Cardiac muscle cell (in vitro differentiated cells and primary cell): ENCODE measurements at regions not wholly inside any gene's neighbourhood (a gene's known extent, or its start where the extent isn't known, plus 50 kb on each side); places are given as distances from the start of the nearest gene placed in this dataset.

Experiments
- DNase-seq, 2 donors: peaks; one replicate each; pipeline versions ENCODE4 v3.0.0 to v3.0.0-alpha.2; 2010 to 2017; ENCODE audit warnings: low read depth in 1 of 2, low spot score in 1 of 2
- H3K27ac ChIP-seq: fragments of 200-600 bp; sonication (generic); 2 replicates; pipeline ENCODE4 v1.5.1; 2016
- H3K27me3 ChIP-seq: fragments of 200-600 bp; sonication (generic); 2 replicates; pipeline ENCODE4 v1.6.0; 2016; ENCODE audit warnings: control low read depth
- H3K36me3 ChIP-seq: fragments of 200-600 bp; sonication (generic); 2 replicates; pipeline ENCODE4 v1.5.1; 2016; ENCODE audit warnings: control low read depth
- H3K4me1 ChIP-seq: fragments of 200-600 bp; sonication (generic); 2 replicates; pipeline ENCODE4 v1.8.1; 2017; ENCODE audit warnings: low read depth, mild to moderate bottlenecking, mixed run types
- H3K4me3 ChIP-seq: fragments of 200-600 bp; sonication (generic); 2 replicates; pipeline ENCODE4 v1.5.1; 2016; ENCODE audit warnings: mild to moderate bottlenecking
- H3K9me3 ChIP-seq: fragments of 200-600 bp; sonication (generic); 2 replicates; pipeline ENCODE4 v1.5.1; 2017; ENCODE audit warnings: low read depth, mild to moderate bottlenecking, control low read depth
- CTCF ChIP-seq: IDR thresholded peaks from 2 replicates; pipeline ENCODE4 v1.5.1; 2012; ENCODE audit warnings: low read depth, mild to moderate bottlenecking, low read length

GRCh38 chr5:38112938-38113337 is 145.4 kb upstream of the EGFLAM start:
- no peak overlapping the region for H3K4me3 ChIP-seq
- no peaks in the 10 kb centered on the region for H3K36me3 ChIP-seq
- H3K4me1 ChIP-seq = peaks cover 10% of the 10 kb centered on the region
- H3K27ac ChIP-seq = no peak overlapping the region
- peak in 1 of 2 donors; percentile 13 for DNase-seq
- TF ChIP-seq CTCF = no peak
- H3K9me3 ChIP-seq = no peaks in the 10 kb centered on the region
- H3K27me3 ChIP-seq = no peaks in the 10 kb centered on the region

- Histone ChIP-seq H3K27ac (no peak overlapping the region), H3K27me3 (no peaks in the 10 kb centered on the region), H3K36me3 (no peaks in the 10 kb centered on the region), H3K4me3 (no peak overlapping the region), H3K9me3 (no peaks in the 10 kb centered on the region), H3K4me1 (peaks cover 10% of the 10 kb centered on the region)
- TF ChIP-seq CTCF = no peak
- no peak for DNase-seq
Observed at GRCh38 chr5:38110130-38110529, 148.2 kb upstream of the EGFLAM start.

DNA sequence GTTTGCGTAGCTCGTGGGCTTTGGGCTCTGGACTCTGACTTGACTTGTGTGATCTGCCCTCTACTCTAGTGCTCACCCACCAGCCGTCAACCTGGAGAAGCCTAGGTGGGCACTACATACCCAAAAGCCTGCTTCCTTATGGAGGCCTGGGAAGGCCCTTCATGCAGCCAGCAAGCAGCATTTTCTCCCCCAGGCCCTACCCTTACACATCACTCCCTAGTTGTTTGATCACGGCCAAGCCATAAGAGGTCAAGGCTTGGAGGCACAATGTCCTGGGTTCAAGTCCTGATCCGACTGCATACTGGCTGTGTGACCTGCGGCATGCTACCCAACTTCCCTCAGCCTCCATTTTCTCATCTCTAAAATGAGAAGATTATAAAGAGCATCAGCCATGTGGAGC is 151.3 kb upstream of the EGFLAM start:
- no peaks in the 10 kb centered on the region for H3K36me3 ChIP-seq
- no peak for TF ChIP-seq CTCF
- no peak overlapping the region for H3K4me3 ChIP-seq
- H3K27me3 ChIP-seq = no peaks in the 10 kb centered on the region
- H3K4me1 ChIP-seq = no peaks in the 10 kb centered on the region
- no peaks in the 10 kb centered on the region for H3K9me3 ChIP-seq
- DNase-seq = no peak
- H3K27ac ChIP-seq = no peak overlapping the region

DNA sequence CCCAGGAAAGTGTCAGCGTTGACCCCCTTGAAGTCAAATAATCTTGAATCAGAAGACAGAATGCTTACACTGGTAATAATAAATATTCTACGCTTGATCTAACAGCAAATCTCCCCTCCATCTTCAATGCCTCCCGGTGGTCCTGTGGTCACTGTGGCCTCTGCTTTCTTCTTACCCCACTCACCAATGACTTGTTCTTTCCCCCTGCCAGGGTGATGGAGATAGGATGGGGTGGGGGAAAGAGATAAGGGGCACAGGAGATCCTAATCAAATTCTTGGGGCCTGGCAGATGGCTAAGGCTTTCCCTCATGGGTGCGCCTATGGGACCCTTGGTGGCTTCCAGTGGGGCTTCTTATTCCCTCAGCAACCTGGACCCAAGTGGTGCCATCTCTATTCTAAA is 152.6 kb upstream of the EGFLAM start:
- Histone ChIP-seq H3K9me3 (no peaks in the 10 kb centered on the region), H3K4me1 (no peaks in the 10 kb centered on the region), H3K36me3 (no peaks in the 10 kb centered on the region), H3K4me3 (no peak overlapping the region), H3K27me3 (no peaks in the 10 kb centered on the region), H3K27ac (no peak overlapping the region)
- TF ChIP-seq CTCF = no peak
- no peak for DNase-seq

GRCh38 chr5:38105231-38105570 is 153.2 kb upstream of the EGFLAM start:
- Histone ChIP-seq H3K9me3 (no peaks in the 10 kb centered on the region), H3K27ac (no peak overlapping the region), H3K4me1 (no peaks in the 10 kb centered on the region), H3K36me3 (no peaks in the 10 kb centered on the region), H3K4me3 (no peak overlapping the region), H3K27me3 (no peaks in the 10 kb centered on the region)
- TF ChIP-seq CTCF = no peak
- DNase-seq = no peak
